ENCODE measurements at regions not wholly inside any gene's neighbourhood (a gene's known extent, or its start where the extent isn't known, plus 50 kb on each side); places are given as distances from the start of the nearest gene placed in this dataset.
"Not testable (repeated sequence)": the region's sequence is repeated elsewhere in the genome, so short reads cannot be mapped to it uniquely, and the experiment has no call there.

GRCh38 chr2:236895497-236895896 is 190.2 kb upstream of the COPS8 start:
- DNase-seq (ENCODE audit: low read depth in 2 of 2): no peak

- no peak for DNase-seq (ENCODE audit: low read depth in 2 of 2)
These were observed 189.0 kb upstream of the COPS8 start for GRCh38 chr2:236896688-236897087.

- no peak for DNase-seq (ENCODE audit: low read depth in 2 of 2)
These were observed 186.5 kb upstream of the COPS8 start for GRCh38 chr2:236899146-236899545.

GRCh38 chr2:236899950-236900640 is 185.6 kb upstream of the COPS8 start:
- no peak for DNase-seq (ENCODE audit: low read depth in 2 of 2)

- no peak for DNase-seq (ENCODE audit: low read depth in 2 of 2)
These were observed 183.7 kb upstream of the COPS8 start for GRCh38 chr2:236901956-236902355.

- no peak for DNase-seq (ENCODE audit: low read depth in 2 of 2)
These were observed 181.7 kb upstream of the COPS8 start for GRCh38 chr2:236903978-236904377.

- DNase-seq (ENCODE audit: low read depth in 2 of 2): no peak
These were observed 181.1 kb upstream of the COPS8 start for GRCh38 chr2:236904389-236905263.

- no peak for DNase-seq (ENCODE audit: low read depth in 2 of 2)
These were observed 179.7 kb upstream of the COPS8 start for GRCh38 chr2:236905976-236906375.

GRCh38 chr2:236908439-236909192 is 177.1 kb upstream of the COPS8 start:
- DNase-seq (ENCODE audit: low read depth in 2 of 2): no peak

GRCh38 chr2:236909193-236909504 is 176.5 kb upstream of the COPS8 start:
- no peak for DNase-seq (ENCODE audit: low read depth in 2 of 2)

- DNase-seq (ENCODE audit: low read depth in 2 of 2): no peak
These were observed 175.9 kb upstream of the COPS8 start for GRCh38 chr2:236909802-236910201.

- no peak for DNase-seq (ENCODE audit: low read depth in 2 of 2)
These were observed 174.8 kb upstream of the COPS8 start for GRCh38 chr2:236910781-236911495.

GRCh38 chr2:236912326-236913120 is 173.2 kb upstream of the COPS8 start:
- DNase-seq (ENCODE audit: low read depth in 2 of 2): no peak

GRCh38 chr2:236915186-236915585 is 170.5 kb upstream of the COPS8 start:
- no peak for DNase-seq (ENCODE audit: low read depth in 2 of 2)

- no peak for DNase-seq (ENCODE audit: low read depth in 2 of 2)
These were observed 170.0 kb upstream of the COPS8 start for GRCh38 chr2:236915726-236916125.

- DNase-seq (ENCODE audit: low read depth in 2 of 2): no peak
These were observed 169.5 kb upstream of the COPS8 start for GRCh38 chr2:236916181-236916580.

- no peak for DNase-seq (ENCODE audit: low read depth in 2 of 2)
These were observed 169.0 kb upstream of the COPS8 start for GRCh38 chr2:236916651-236917050.

GRCh38 chr2:236917164-236917563 is 168.5 kb upstream of the COPS8 start:
- DNase-seq (ENCODE audit: low read depth in 2 of 2): no peak

GRCh38 chr2:236918545-236918944 is 167.1 kb upstream of the COPS8 start:
- DNase-seq (ENCODE audit: low read depth in 2 of 2): no peak

- DNase-seq (ENCODE audit: low read depth in 2 of 2): no peak
These were observed 166.5 kb upstream of the COPS8 start for GRCh38 chr2:236919209-236919608.

GRCh38 chr2:236919801-236920379 is 165.8 kb upstream of the COPS8 start:
- DNase-seq (ENCODE audit: low read depth in 2 of 2): not testable (repeated sequence)

Measured in stimulated activated CD8-positive, alpha-beta memory T cell treated with anti-CD3 and anti-CD28 coated beads, Interleukin-15, amount 100 ng/mL, for 48 hours (primary cell).